ENCODE measurements at regions not wholly inside any gene's neighbourhood (a gene's known extent, or its start where the extent isn't known, plus 50 kb on each side); places are given as distances from the start of the nearest gene placed in this dataset.

DNA sequence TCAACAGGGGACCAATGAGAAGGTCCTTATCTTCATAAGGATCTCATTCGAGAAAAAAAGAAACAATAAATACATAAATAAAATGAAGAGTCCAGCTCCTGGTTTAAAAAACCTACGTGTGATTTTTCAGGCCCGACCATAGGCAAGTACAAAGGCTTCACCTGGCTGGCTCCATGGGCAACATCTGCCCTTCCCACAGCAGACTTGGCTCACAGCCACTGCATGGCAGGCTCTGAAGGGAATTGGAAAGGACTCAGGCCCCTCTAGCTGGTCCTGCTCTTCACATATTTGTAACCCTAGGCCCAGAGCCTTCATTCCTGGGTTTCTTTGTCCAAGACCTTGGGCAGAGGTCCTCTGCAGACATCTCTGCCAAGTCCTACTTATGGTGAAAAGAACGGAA is 228.1 kb downstream of the QDPR start:
- TF ChIP-seq CTCF (IDR thresholded peaks at IDR 0.05) (no peak), EZH2 (IDR thresholded peaks at IDR 0.05) (no peak), EZH2phosphoT487 (IDR thresholded peaks at IDR 0.05) (no peak)

All from neural progenitor cell (in vitro differentiated cells).